ENCODE measurements at regions not wholly inside any gene's neighbourhood (a gene's known extent, or its start where the extent isn't known, plus 50 kb on each side); places are given as distances from the start of the nearest gene placed in this dataset.

- no peak for TF ChIP-seq CTCF (IDR thresholded peaks at IDR 0.05)
- TF ChIP-seq POLR2A (IDR thresholded peaks at IDR 0.05): no peak
Measured at GRCh38 chr18:28575123-28575522, 398.2 kb upstream of the CDH2 start.
